ENCODE measurements at regions not wholly inside any gene's neighbourhood (a gene's known extent, or its start where the extent isn't known, plus 50 kb on each side); places are given as distances from the start of the nearest gene placed in this dataset.

- TF ChIP-seq, protein P1, sequence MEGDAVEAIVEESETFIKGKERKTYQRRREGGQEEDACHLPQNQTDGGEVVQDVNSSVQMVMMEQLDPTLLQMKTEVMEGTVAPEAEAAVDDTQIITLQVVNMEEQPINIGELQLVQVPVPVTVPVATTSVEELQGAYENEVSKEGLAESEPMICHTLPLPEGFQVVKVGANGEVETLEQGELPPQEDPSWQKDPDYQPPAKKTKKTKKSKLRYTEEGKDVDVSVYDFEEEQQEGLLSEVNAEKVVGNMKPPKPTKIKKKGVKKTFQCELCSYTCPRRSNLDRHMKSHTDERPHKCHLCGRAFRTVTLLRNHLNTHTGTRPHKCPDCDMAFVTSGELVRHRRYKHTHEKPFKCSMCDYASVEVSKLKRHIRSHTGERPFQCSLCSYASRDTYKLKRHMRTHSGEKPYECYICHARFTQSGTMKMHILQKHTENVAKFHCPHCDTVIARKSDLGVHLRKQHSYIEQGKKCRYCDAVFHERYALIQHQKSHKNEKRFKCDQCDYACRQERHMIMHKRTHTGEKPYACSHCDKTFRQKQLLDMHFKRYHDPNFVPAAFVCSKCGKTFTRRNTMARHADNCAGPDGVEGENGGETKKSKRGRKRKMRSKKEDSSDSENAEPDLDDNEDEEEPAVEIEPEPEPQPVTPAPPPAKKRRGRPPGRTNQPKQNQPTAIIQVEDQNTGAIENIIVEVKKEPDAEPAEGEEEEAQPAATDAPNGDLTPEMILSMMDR (IDR thresholded peaks at IDR 0.05), result no peak
- TF ChIP-seq EP300 (IDR thresholded peaks at IDR 0.05) (no peak), POLR2A (IDR thresholded peaks at IDR 0.05) (no peak), POLR2AphosphoS5 (IDR thresholded peaks at IDR 0.05) (no peak)
These were observed 62.3 kb downstream of the ARL4A start for GRCh38 chr7:12749746-12750145.

Measured in stomach (tissue), 4 donors.